Common myeloid progenitor, CD34-positive (primary cell): ENCODE measurements at regions not wholly inside any gene's neighbourhood (a gene's known extent, or its start where the extent isn't known, plus 50 kb on each side); places are given as distances from the start of the nearest gene placed in this dataset.

Experiments used
- CTCF ChIA-PET: fragments of 350-600 bp; sonication (Branson Sonifier 250); formaldehyde crosslinking; loops from one replicate; lab custom pipeline; 2021; ENCODE audit warnings: antibody characterized with exemption; lab: Charles Lee
- POLR2A ChIA-PET: fragments of 350-600 bp; sonication (Branson Sonifier 250); formaldehyde crosslinking; loops from one replicate; lab custom pipeline; 2021; ENCODE audit warnings: antibody characterized with exemption; lab: Charles Lee
- DNase-seq, 3 donors: peaks; one replicate each; pipeline versions ENCODE4 v3.0.0 to v3.0.0-alpha.2; 2013
- H3K27ac ChIP-seq, 2 experiments: 1 replicate in 1 of 2; 2 replicates in 1 of 2; pipeline ENCODE4 v1.7.0; 2013; ENCODE audit warnings: inconsistent platforms in 2 of 2, low read length in 2 of 2, mild to moderate bottlenecking in 2 of 2, low read depth in 1 of 2, moderate library complexity in 1 of 2; ENCODE audit not compliant: severe bottlenecking in 2 of 2, insufficient read depth in 1 of 2, poor library complexity in 1 of 2
- H3K27me3 ChIP-seq, 5 experiments: replicated peaks in 2 of 5; 1 replicate in 3 of 5; 2 replicates in 2 of 5; pipeline versions ENCODE4 v1.6.1 to v1.7.0; 2013; ENCODE audit warnings: low read length in 4 of 5, mild to moderate bottlenecking in 2 of 5, moderate library complexity in 2 of 5, inconsistent platforms in 1 of 5; ENCODE audit not compliant: insufficient read depth in 5 of 5, control insufficient read depth in 4 of 5
- H3K36me3 ChIP-seq, 4 experiments: 1 replicate in 2 of 4; 2 replicates in 2 of 4; pipeline versions ENCODE4 v1.6.1 to v1.7.0; 2013; ENCODE audit warnings: low read length in 3 of 4, control low read depth in 1 of 4, mild to moderate bottlenecking in 1 of 4; ENCODE audit not compliant: control insufficient read depth in 4 of 4, insufficient read depth in 4 of 4
- H3K4me1 ChIP-seq, 4 experiments: 1 replicate in 3 of 4; 2 replicates in 1 of 4; pipeline versions ENCODE4 v1.6.1 to v1.7.1; 2013; ENCODE audit warnings: low read length in 3 of 4, mild to moderate bottlenecking in 3 of 4, control low read depth in 1 of 4, inconsistent platforms in 1 of 4, moderate library complexity in 1 of 4; ENCODE audit not compliant: control insufficient read depth in 4 of 4, insufficient read depth in 4 of 4; ENCODE audit errors: control extremely low read depth in 1 of 4
- H3K4me3 ChIP-seq, 7 experiments: 1 replicate in 4 of 7; 2 replicates in 3 of 7; pipeline versions ENCODE4 v1.5.1 to v1.7.0; 2013; ENCODE audit warnings: mild to moderate bottlenecking in 7 of 7, low read length in 6 of 7, moderate library complexity in 6 of 7, inconsistent platforms in 2 of 7, low read depth in 2 of 7, control low read depth in 1 of 7; ENCODE audit not compliant: insufficient read depth in 4 of 7, control insufficient read depth in 1 of 7; ENCODE audit errors: extremely low read depth in 1 of 7
- H3K9me3 ChIP-seq, 5 experiments: 1 replicate in 4 of 5; 2 replicates in 1 of 5; pipeline versions ENCODE4 v1.6.1 to v1.7.1; 2013; ENCODE audit warnings: low read length in 4 of 5, mild to moderate bottlenecking in 2 of 5, inconsistent platforms in 1 of 5, low read depth in 1 of 5, moderate library complexity in 1 of 5; ENCODE audit not compliant: control insufficient read depth in 4 of 5, insufficient read depth in 2 of 5; ENCODE audit errors: control extremely low read depth in 1 of 5
- WGBS: methylation state at CpG from one replicate; pipeline ENCODE4 v1.1.5; 2013; ENCODE audit not compliant: insufficient coverage; 5-methylcytosine and 5-hydroxymethylcytosine counted together

DNA sequence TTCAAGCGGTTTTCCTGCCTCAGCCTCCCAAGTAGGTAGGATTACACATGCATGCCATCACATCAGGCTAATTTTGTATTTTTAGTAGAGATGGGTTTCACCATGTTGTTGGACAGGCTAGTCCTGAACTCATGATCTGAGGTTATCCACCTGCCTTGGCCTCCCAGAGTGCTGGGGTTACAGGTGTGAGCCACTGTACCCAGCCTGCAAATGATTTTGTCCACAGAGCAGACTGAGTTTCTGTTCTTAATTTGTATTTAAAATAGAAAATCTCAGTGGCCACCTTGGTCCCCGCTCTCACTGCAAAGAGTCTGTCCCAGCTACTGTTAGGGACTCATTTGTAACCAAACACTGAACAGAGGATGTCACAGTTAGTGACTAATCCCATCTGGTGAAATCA, 415.7 kb upstream of the RBFOX1 start:
- 89% methylated on average over 1 of the region's 2 CpGs for WGBS
- H3K27ac ChIP-seq = no peak overlapping the region
- no peaks in the 10 kb centered on the region for H3K4me1 ChIP-seq
- ChIA-PET CTCF (no interaction called here), POLR2A (no interaction called here)
- H3K4me3 ChIP-seq = no peak overlapping the region
- peaks cover 0 to 2% (median 0%) of the 10 kb centered on the region in 5 experiments for H3K27me3 ChIP-seq
- H3K9me3 ChIP-seq = peaks cover 0 to 2% (median 0%) of the 10 kb centered on the region in 5 experiments
- H3K36me3 ChIP-seq = no peaks in the 10 kb centered on the region
- DNase-seq = no peak

DNA sequence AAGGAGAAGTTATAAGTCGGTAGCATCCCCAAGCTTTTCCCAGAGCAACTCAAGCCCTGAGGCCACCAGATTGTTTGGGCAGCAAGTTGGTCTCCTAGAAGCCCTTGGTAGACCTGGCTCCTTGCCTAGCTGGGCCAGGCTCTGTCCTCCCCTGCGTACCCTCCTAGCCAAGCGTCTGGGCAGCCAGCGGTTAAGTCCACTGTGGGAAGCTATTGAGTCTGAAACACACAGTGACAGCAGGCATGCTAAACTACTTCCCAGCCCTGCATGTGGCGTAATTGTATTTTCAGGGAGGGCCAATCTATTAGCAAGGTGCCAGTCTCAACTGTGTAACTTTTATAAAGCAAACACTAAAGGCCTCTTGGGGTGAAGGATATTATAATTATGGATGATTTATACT, 419.1 kb upstream of the RBFOX1 start:
- H3K36me3 ChIP-seq = no peaks in the 10 kb centered on the region
- CTCF ChIA-PET = no interaction called here
- H3K4me3 ChIP-seq = no peak overlapping the region
- WGBS = 100% methylated on average over 1 of the region's 5 CpGs
- H3K27me3 ChIP-seq = peaks cover 0 to 2% (median 0%) of the 10 kb centered on the region in 5 experiments
- H3K4me1 ChIP-seq = no peaks in the 10 kb centered on the region
- no peak for DNase-seq
- no peak overlapping the region for H3K27ac ChIP-seq
- no peaks in the 10 kb centered on the region for H3K9me3 ChIP-seq
- POLR2A ChIA-PET = no interaction called here

DNA sequence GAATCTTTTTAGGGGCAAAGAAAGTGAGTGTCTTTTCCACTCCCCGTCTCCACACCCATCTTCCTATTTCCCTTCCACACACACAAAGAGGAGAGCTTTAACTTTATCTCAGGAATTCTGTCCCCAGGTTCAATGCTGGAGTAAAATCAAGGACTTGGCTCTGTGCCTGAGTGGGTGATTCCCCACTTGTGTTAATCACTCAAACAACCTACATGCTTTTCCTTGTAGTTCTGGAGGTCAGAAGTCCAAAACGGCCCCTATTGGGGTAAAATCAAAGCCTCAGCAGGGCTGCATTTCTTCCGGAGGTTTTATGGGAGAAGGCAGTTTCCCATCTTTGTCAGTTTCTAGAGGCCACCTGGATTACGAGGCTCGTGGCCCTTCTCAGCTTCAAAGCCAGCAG, 422.3 kb upstream of the RBFOX1 start:
- WGBS = 94% methylated on average over 4 of the region's 5 CpGs
- no peak for DNase-seq
- H3K36me3 ChIP-seq = no peaks in the 10 kb centered on the region
- no peak overlapping the region for H3K4me3 ChIP-seq
- H3K9me3 ChIP-seq = no peaks in the 10 kb centered on the region
- no peaks in the 10 kb centered on the region for H3K27me3 ChIP-seq
- no peak overlapping the region for H3K27ac ChIP-seq
- POLR2A ChIA-PET = no interaction called here
- CTCF ChIA-PET = no interaction called here
- no peaks in the 10 kb centered on the region for H3K4me1 ChIP-seq

DNA sequence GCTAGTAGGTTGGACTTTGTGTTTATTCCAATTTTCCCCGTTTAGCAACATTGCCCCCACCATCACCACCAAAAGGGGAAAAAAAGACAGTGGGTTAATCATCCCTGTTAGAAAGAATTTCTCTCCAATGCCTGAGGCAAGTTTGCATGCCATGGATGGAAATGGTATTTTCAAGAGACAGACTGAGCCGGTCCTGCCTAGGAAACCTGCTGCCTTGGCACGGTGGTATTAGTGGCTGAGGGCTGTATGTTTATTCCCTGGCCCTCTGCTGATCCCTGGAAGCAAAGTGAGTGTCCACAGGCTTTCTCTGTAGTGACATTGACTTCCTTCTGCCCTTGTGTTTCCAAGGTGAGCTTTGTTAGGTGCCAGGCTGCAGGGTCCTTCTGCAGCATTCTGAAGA, 427.0 kb upstream of the RBFOX1 start:
- DNase-seq = no peak
- POLR2A ChIA-PET = no interaction called here
- 100% methylated on average over 2 of the region's 3 CpGs for WGBS
- Histone ChIP-seq H3K27me3 (no peaks in the 10 kb centered on the region), H3K36me3 (no peaks in the 10 kb centered on the region), H3K9me3 (no peaks in the 10 kb centered on the region), H3K4me1 (no peaks in the 10 kb centered on the region), H3K4me3 (no peak overlapping the region), H3K27ac (no peak overlapping the region)
- CTCF ChIA-PET = no interaction called here

DNA sequence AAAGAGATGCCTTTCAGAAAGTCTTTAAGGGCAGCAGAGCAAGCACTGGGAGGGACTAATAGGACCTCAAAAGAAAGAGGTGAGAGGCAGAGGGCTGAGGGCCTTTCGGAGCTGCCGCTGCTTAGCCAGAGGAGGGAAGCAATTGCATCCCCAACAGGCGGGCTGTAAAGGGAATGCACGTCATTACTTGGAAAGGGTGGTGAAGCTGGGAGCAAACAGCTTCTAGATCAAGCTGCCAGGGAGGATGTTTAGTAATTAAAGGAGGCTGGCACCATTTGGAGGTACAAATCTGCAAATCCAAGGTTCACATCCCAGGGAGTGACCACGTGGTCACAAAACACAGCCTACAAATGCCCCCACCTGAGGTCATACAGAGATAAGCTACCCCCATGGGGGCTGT, 429.0 kb upstream of the RBFOX1 start:
- no peak for DNase-seq
- no peak overlapping the region for H3K4me3 ChIP-seq
- no peaks in the 10 kb centered on the region for H3K4me1 ChIP-seq
- POLR2A ChIA-PET = no interaction called here
- CTCF ChIA-PET = no interaction called here
- H3K27ac ChIP-seq = no peak overlapping the region
- H3K27me3 ChIP-seq = no peaks in the 10 kb centered on the region
- H3K36me3 ChIP-seq = no peaks in the 10 kb centered on the region
- 82% methylated on average over 3 of the region's 5 CpGs for WGBS
- no peaks in the 10 kb centered on the region for H3K9me3 ChIP-seq

DNA sequence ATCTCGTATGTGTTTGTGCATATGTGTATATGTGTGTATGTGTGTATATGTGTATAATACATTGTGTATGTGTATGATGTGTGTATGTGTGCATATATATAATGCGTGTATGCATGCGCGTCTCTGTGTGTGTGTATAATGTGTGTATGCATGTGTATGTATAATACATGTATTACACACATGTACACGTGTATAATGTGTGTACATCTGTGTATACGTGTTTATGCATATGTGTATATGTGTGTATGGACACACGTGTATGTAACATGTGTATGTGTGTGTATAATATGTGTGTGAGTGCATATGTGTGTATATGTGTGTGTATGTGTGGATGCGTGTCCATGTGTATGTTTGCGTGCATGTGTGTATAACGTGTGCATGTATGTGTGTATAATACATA, 433.7 kb upstream of the RBFOX1 start:
- POLR2A ChIA-PET = no interaction called here

DNA sequence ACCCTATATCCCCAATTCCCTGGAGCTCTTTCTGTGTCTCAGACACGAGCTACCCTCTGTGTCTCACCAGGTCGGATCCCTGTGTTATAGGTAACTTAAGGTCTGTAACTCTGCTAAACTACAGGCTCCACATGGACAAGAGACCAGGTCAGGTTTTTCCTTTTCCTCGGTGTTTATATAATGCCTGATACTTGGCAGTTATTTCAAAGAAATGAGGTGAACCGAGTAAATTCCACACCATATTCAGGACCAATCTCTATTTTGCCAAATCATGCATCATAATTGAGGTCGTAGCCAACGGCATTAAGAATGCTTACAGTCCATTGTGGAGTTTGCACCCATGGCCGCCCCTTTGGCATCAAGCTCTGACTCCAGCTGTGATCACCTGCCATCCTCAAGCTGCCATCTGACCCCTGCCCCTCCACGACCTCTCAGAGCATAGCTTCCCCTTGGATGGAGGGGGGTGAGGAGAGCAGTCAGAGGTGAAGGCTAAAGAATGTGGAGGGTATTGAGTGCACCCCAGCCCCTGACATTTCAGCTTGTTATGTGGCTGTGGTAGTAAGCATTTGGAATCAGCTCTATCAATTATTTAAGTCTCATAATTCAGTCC, 434.7 kb upstream of the RBFOX1 start:
- CTCF ChIA-PET = no interaction called here
- H3K9me3 ChIP-seq = no peaks in the 10 kb centered on the region
- POLR2A ChIA-PET = no interaction called here
- H3K36me3 ChIP-seq = no peaks in the 10 kb centered on the region
- no peak overlapping the region for H3K27ac ChIP-seq
- DNase-seq = no peak
- no peaks in the 10 kb centered on the region for H3K4me1 ChIP-seq
- peaks cover 0 to 2% (median 0%) of the 10 kb centered on the region in 5 experiments for H3K27me3 ChIP-seq
- 83% methylated on average over 4 of the region's 8 CpGs for WGBS
- H3K4me3 ChIP-seq = no peak overlapping the region

More for the DNA sequence above, 433.7 kb upstream of the RBFOX1 start:
- Histone ChIP-seq H3K9me3 (no peaks in the 10 kb centered on the region), H3K27me3 (peaks cover 0 to 2% (median 0%) of the 10 kb centered on the region in 5 experiments), H3K4me3 (no peak overlapping the region), H3K27ac (no peak overlapping the region), H3K4me1 (no peaks in the 10 kb centered on the region), H3K36me3 (no peaks in the 10 kb centered on the region)
- DNase-seq = no peak
- 95% methylated on average over 6 of the region's 10 CpGs for WGBS
- CTCF ChIA-PET = no interaction called here
